ENCODE measurements at regions not wholly inside any gene's neighbourhood (a gene's known extent, or its start where the extent isn't known, plus 50 kb on each side); places are given as distances from the start of the nearest gene placed in this dataset.
"Not testable (repeated sequence)": the region's sequence is repeated elsewhere in the genome, so short reads cannot be mapped to it uniquely, and the experiment has no call there.

- intact Hi-C loops (cut with micrococcal nuclease), result no loop called here
- Histone ChIP-seq H3K36me3 (ENCODE audit: control insufficient read depth in 2 of 2, extremely low read depth in 1 of 2, insufficient read depth in 2 of 2, low read length in 2 of 2) (no peaks in the 10 kb centered on the region), H3K27me3 (ENCODE audit: control insufficient read depth in 2 of 2, insufficient read depth in 2 of 2, low read length in 2 of 2) (no peaks in the 10 kb centered on the region), H3K9me1 (replicated peaks; ENCODE audit: control insufficient read depth, extremely low read depth, insufficient read depth, low read length) (no peaks in the 10 kb centered on the region), H3K4me1 (ENCODE audit: control insufficient read depth, extremely low read depth, insufficient read depth, low read length) (no peaks in the 10 kb centered on the region), H3K27ac (ENCODE audit: insufficient read depth, low read depth, low read length) (no peak overlapping the region), H3K4me2 (ENCODE audit: insufficient read depth, low read length) (no peak overlapping the region), H3K4me3 (replicated peaks in 1 of 3; ENCODE audit: insufficient read depth in 1 of 3, low read depth in 1 of 3, low read length in 3 of 3) (no peak overlapping the region), H2AFZ (ENCODE audit: low read depth, low read length) (no peak overlapping the region), H3K9me3 (replicated peaks; ENCODE audit: control insufficient read depth, insufficient read depth, low read length) (no peaks in the 10 kb centered on the region), H3K79me2 (ENCODE audit: control insufficient read depth, insufficient read depth, low read length) (no peaks in the 10 kb centered on the region), H3K9ac (replicated peaks; ENCODE audit: extremely low read depth, insufficient read depth, low read length) (no peak overlapping the region), H4K20me1 (replicated peaks; ENCODE audit: control insufficient read depth, extremely low read depth, insufficient read depth, low read length) (no peaks in the 10 kb centered on the region)
- POLR2A ChIA-PET, result no interaction called here
- CTCF ChIA-PET, result interaction anchor here (1.0 kb wide), 1 partner anchor 24 kb away, joined by 3 read pairs; no protein-coding TSS in a partner anchor
- dilution Hi-C loops (cut with MboI; ENCODE audit: extremely low pct_ligation_motif_present, low sequenced_read_pairs), result no loop called here
- BruUV-seq (replicated peaks), result no TSS peak
- DNase-seq (ENCODE audit: low read depth, low spot score) (peak; percentile 5), FAIRE-seq (no peak)
- TF ChIP-seq GATA2 (IDR thresholded peaks at IDR 0.05; ENCODE audit: insufficient read depth, insufficient read length, low read depth, low read length), result no peak
- TF ChIP-seq MAX (IDR thresholded peaks at IDR 0.05; ENCODE audit: insufficient read depth, insufficient read length), result no peak
- TF ChIP-seq POLR2A (IDR thresholded peaks at IDR 0.05; ENCODE audit: low read depth, low read length), result no peak
Observed at GRCh38 chr3:177385831-177386301, 188.6 kb upstream of the TBL1XR1 start.

- POLR2A ChIA-PET, result no interaction called here
- DNase-seq (ENCODE audit: low read depth, low spot score), result no peak
- intact Hi-C loops (cut with micrococcal nuclease), result no loop called here
- CTCF ChIA-PET, result interaction anchor here (1.4 to 1.8 kb wide), 2 partner anchors 20 to 27 kb away, joined by 4 read pairs; no protein-coding TSS in a partner anchor
- Histone ChIP-seq H3K9me3 (replicated peaks; ENCODE audit: control insufficient read depth, insufficient read depth, low read length) (no peaks in the 10 kb centered on the region), H3K4me2 (ENCODE audit: insufficient read depth, low read length) (no peak overlapping the region), H2AFZ (ENCODE audit: low read depth, low read length) (no peak overlapping the region), H3K9me1 (replicated peaks; ENCODE audit: control insufficient read depth, extremely low read depth, insufficient read depth, low read length) (no peaks in the 10 kb centered on the region), H3K9ac (replicated peaks; ENCODE audit: extremely low read depth, insufficient read depth, low read length) (no peak overlapping the region), H3K4me1 (ENCODE audit: control insufficient read depth, extremely low read depth, insufficient read depth, low read length) (no peaks in the 10 kb centered on the region), H3K27ac (ENCODE audit: insufficient read depth, low read depth, low read length) (no peak overlapping the region), H3K27me3 (ENCODE audit: control insufficient read depth in 2 of 2, insufficient read depth in 2 of 2, low read length in 2 of 2) (no peaks in the 10 kb centered on the region), H3K36me3 (ENCODE audit: control insufficient read depth in 2 of 2, extremely low read depth in 1 of 2, insufficient read depth in 2 of 2, low read length in 2 of 2) (no peaks in the 10 kb centered on the region), H3K79me2 (ENCODE audit: control insufficient read depth, insufficient read depth, low read length) (no peaks in the 10 kb centered on the region), H3K4me3 (replicated peaks in 1 of 3; ENCODE audit: insufficient read depth in 1 of 3, low read depth in 1 of 3, low read length in 3 of 3) (no peak overlapping the region), H4K20me1 (replicated peaks; ENCODE audit: control insufficient read depth, extremely low read depth, insufficient read depth, low read length) (no peaks in the 10 kb centered on the region)
- dilution Hi-C loops (cut with MboI; ENCODE audit: extremely low pct_ligation_motif_present, low sequenced_read_pairs), result no loop called here
- TF ChIP-seq EZH2 (IDR thresholded peaks at IDR 0.05; ENCODE audit: borderline replicate concordance, low read depth, low read length, severe bottlenecking), result no peak
- no peak for TF ChIP-seq MAX (IDR thresholded peaks at IDR 0.05; ENCODE audit: insufficient read depth, insufficient read length)
- no peak for TF ChIP-seq FOS (IDR thresholded peaks at IDR 0.05; ENCODE audit: borderline replicate concordance, insufficient read depth, low read length)
- no peak for TF ChIP-seq JUN (IDR thresholded peaks at IDR 0.05; ENCODE audit: borderline replicate concordance, insufficient read depth, insufficient read length, low read depth)
- no peak for TF ChIP-seq MYC (IDR thresholded peaks at IDR 0.05; ENCODE audit: low read depth, low read length)
- BruUV-seq (replicated peaks), result no TSS peak
- FAIRE-seq, result no peak
Observed at GRCh38 chr3:177388209-177388608, 190.9 kb upstream of the TBL1XR1 start.

GRCh38 chr3:177394231-177395024 lies 197.1 kb upstream of the TBL1XR1 start:
- CTCF ChIA-PET, result not testable (repeated sequence)

More at GRCh38 chr3:177394231-177395024, 197.1 kb upstream of the TBL1XR1 start:
- BruUV-seq (replicated peaks); intact Hi-C loops (cut with micrococcal nuclease); H3K36me3 ChIP-seq (ENCODE audit: control insufficient read depth in 2 of 2, extremely low read depth in 1 of 2, insufficient read depth in 2 of 2, low read length in 2 of 2); H3K9me3 ChIP-seq (replicated peaks; ENCODE audit: control insufficient read depth, insufficient read depth, low read length); FAIRE-seq; H3K27ac ChIP-seq (ENCODE audit: insufficient read depth, low read depth, low read length); H3K27me3 ChIP-seq (ENCODE audit: control insufficient read depth in 2 of 2, insufficient read depth in 2 of 2, low read length in 2 of 2); H3K9ac ChIP-seq (replicated peaks; ENCODE audit: extremely low read depth, insufficient read depth, low read length); H3K79me2 ChIP-seq (ENCODE audit: control insufficient read depth, insufficient read depth, low read length); H4K20me1 ChIP-seq (replicated peaks; ENCODE audit: control insufficient read depth, extremely low read depth, insufficient read depth, low read length); H3K4me3 ChIP-seq (replicated peaks in 1 of 3; ENCODE audit: insufficient read depth in 1 of 3, low read depth in 1 of 3, low read length in 3 of 3); DNase-seq (ENCODE audit: low read depth, low spot score); H3K4me1 ChIP-seq (ENCODE audit: control insufficient read depth, extremely low read depth, insufficient read depth, low read length); H2AFZ ChIP-seq (ENCODE audit: low read depth, low read length); H3K9me1 ChIP-seq (replicated peaks; ENCODE audit: control insufficient read depth, extremely low read depth, insufficient read depth, low read length); POLR2A ChIA-PET; H3K4me2 ChIP-seq (ENCODE audit: insufficient read depth, low read length); dilution Hi-C loops (cut with MboI; ENCODE audit: extremely low pct_ligation_motif_present, low sequenced_read_pairs): not testable (repeated sequence)
